AG04449 (cell line): ENCODE measurements at regions not wholly inside any gene's neighbourhood (a gene's known extent, or its start where the extent isn't known, plus 50 kb on each side); places are given as distances from the start of the nearest gene placed in this dataset.

Experiments
- CTCF ChIA-PET: fragments of 350-600 bp; formaldehyde crosslinking; extraction: SDS; loops from one replicate; lab custom pipeline; 2021; ENCODE audit warnings: antibody characterized with exemption; lab: Yijun Ruan, JAX
- POLR2A ChIA-PET: fragments of 400-600, 350-600 bp; formaldehyde crosslinking; extraction: SDS; loops from one replicate; lab custom pipeline; 2020; ENCODE audit warnings: antibody characterized with exemption, inconsistent platforms; lab: Yijun Ruan, JAX
- DNase-seq: peaks from one replicate; pipeline ENCODE4 v3.0.0-alpha.2; 2010; ENCODE audit warnings: low read depth, low spot score
- H3K4me3 ChIP-seq: 2 replicates; pipeline ENCODE4 v1.5.1; 2011; ENCODE audit warnings: low read depth, mild to moderate bottlenecking, control low read depth, low read length
- CTCF ChIP-seq: IDR thresholded peaks from one replicate; pipeline ENCODE4 v1.5.1; 2011; ENCODE audit warnings: mild to moderate bottlenecking, moderate library complexity, low read length, control low read depth, inconsistent platforms; ENCODE audit not compliant: insufficient read depth; ENCODE audit errors: missing control alignments

- no peak overlapping the region for H3K4me3 ChIP-seq
- TF ChIP-seq CTCF, result no peak
- no peak for DNase-seq
- POLR2A ChIA-PET, result no interaction called here
- CTCF ChIA-PET, result no interaction called here
Observed at GRCh38 chrX:45907786-45908185, 637.4 kb downstream of the ZNF674 start.

GRCh38 chrX:45903781-45904201 is 641.4 kb downstream of the ZNF674 start:
- no peak overlapping the region for H3K4me3 ChIP-seq
- TF ChIP-seq CTCF, result no peak
- ChIA-PET POLR2A (no interaction called here), CTCF (no interaction called here)
- no peak for DNase-seq

- TF ChIP-seq CTCF, result no peak
- no peak overlapping the region for H3K4me3 ChIP-seq
- POLR2A ChIA-PET, result no interaction called here
- no peak for DNase-seq
- CTCF ChIA-PET, result no interaction called here
Observed at GRCh38 chrX:45900766-45901615, 644.2 kb downstream of the ZNF674 start.

- H3K4me3 ChIP-seq, result no peak overlapping the region
- no peak for DNase-seq
- ChIA-PET CTCF (no interaction called here), POLR2A (no interaction called here)
- TF ChIP-seq CTCF, result no peak
Observed at GRCh38 chrX:45894864-45895645, 650.2 kb downstream of the ZNF674 start.

- no peak for TF ChIP-seq CTCF
- no peak for DNase-seq
- POLR2A ChIA-PET, result no interaction called here
- H3K4me3 ChIP-seq, result no peak overlapping the region
- CTCF ChIA-PET, result no interaction called here
Observed at GRCh38 chrX:45889471-45889870, 655.8 kb downstream of the ZNF674 start.

- no peak for DNase-seq
- CTCF ChIA-PET, result no interaction called here
Observed at GRCh38 chrX:45888518-45888917, 656.7 kb downstream of the ZNF674 start.

More at GRCh38 chrX:45888518-45888917, 656.7 kb downstream of the ZNF674 start:
- POLR2A ChIA-PET, result no interaction called here
- no peak overlapping the region for H3K4me3 ChIP-seq
- TF ChIP-seq CTCF, result no peak
